GM21825 (cell line): ENCODE measurements at regions not wholly inside any gene's neighbourhood (a gene's known extent, or its start where the extent isn't known, plus 50 kb on each side); places are given as distances from the start of the nearest gene placed in this dataset.
"Not testable (repeated sequence)": the region's sequence is repeated elsewhere in the genome, so short reads cannot be mapped to it uniquely, and the experiment has no call there.

Experiments used
- ATAC-seq: cut with Tn5 transposase; IDR thresholded peaks from one replicate; pipeline ENCODE4 v1.9.1; 2021; ENCODE audit warnings: mild to moderate bottlenecking, moderate library complexity; ENCODE audit not compliant: unreplicated experiment

DNA sequence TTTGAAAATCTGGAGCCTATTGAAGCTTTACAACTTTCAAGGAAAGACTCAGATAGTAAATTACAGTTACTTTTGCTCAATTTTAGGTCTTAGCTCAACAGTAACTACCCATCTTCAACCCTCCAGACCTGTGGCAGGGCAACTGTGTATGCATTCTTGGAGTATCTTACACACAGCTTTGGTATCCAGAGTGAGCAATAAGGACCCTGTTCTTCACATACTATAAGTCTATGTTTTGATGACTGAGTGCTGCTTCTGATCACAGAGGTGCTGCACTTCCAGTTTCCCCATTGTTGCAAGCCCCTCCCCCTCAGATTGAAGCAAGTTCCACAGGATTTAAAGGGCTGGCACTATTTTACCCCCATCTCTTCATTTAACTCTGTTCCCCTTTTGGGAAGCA, 737.4 kb upstream of the GRAMD2B start:
- ATAC-seq = no peak

DNA sequence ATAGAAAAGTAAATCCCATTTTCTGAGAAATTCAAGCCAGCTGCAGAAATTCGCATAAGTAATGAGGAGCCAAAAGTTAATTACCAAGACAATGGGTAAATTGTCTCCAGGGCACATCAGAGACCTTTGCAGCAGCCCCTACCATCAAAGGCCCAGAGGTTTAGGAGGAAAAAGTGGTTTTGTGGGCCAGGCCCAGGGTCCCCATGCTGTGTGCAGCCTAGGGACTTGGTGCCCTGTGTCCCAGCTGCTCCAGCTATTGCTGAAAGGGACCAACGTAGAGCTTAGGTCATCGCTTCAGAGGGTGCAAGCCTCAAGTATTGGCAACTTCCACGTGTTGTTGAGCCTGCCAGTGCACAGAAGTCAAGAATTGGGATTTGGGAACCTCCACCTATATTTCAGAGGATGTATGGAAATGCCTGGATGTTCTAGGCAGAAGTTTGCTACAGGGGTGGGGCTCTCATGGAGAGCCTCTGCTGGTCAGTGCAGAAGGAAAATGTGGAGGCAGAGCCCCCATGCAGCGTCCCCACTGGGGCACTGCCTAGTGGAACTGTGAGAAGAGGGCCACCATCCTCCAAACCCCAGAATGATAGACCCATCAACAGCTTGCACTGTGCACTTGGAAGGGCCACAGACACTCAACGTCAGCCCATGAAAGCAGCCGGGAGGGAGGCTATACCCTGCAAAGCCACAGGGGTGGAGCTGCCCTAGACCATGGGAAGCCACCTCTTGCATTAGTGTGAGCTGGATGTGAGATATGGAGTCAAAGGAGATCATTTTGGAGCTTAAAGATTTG, 731.3 kb upstream of the GRAMD2B start:
- ATAC-seq = not testable (repeated sequence)

DNA sequence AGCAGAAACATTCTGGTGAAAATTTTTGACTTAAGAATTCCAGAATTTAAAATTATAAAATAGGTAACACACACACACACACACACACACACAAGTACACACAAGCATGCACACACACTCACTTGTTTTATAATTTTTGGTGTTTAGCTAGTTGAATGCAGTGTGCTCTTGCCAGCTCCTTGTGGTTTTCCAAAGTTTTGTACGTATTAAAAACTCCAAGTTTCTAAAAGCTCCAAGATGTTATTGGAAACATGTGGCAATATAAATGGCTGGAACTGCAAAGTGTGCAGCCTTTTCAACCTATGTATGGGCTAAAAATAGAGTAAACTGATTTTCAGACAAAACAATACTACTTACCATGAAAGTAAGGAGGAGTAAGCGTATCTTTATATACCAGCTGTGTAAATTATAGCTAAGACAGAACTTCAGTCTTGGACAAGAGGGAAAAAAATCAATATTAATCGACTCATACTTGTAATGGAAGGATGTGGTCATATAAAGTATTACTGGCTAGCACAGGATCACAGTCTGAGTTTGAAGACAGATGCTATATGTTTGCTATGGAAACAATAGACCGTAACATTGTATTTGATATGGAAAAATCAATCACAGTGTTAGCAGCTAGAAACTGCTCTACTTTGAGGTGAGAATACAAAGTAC, 727.1 kb upstream of the GRAMD2B start:
- no peak for ATAC-seq

- ATAC-seq = no peak
Measured at GRCh38 chr5:125696762-125697161, 726.4 kb upstream of the GRAMD2B start.

DNA sequence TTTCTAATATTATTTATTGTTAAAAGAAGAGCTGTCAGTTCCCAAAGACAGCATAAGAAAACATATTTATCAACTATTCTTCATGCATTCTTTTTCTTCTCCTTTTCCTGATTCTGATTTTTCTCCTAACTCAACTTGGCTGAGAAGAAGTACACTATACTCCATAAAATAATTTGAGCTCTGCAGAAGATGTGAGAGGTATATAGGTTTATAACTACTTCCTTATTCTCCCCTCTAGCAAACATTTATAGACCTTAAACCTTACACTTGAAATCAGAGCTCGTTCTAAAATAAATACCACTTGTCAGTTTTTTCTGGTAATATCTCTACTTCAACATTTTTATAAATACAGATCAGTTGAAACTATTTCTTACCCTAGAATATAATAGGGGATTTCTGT, 724.8 kb upstream of the GRAMD2B start:
- ATAC-seq = no peak

DNA sequence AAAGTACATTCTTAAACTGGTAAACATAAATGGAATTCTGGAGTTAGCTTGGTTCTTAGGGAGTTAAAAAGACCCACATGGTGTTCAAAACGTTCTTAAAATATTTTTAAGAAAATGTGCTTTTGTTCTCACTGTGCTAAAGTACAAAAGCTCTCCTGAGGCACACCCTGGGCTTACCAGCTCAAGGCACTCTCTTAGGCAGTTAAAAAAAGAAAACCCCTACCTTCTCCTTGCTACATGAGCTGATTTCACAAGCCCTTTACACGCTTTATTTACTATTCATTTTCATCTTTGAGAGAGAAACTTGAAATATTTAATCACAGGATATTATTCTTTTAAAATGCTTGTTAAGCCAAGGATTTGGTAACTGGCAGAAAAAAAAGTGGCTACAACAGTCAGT, 723.3 kb upstream of the GRAMD2B start:
- no peak for ATAC-seq

DNA sequence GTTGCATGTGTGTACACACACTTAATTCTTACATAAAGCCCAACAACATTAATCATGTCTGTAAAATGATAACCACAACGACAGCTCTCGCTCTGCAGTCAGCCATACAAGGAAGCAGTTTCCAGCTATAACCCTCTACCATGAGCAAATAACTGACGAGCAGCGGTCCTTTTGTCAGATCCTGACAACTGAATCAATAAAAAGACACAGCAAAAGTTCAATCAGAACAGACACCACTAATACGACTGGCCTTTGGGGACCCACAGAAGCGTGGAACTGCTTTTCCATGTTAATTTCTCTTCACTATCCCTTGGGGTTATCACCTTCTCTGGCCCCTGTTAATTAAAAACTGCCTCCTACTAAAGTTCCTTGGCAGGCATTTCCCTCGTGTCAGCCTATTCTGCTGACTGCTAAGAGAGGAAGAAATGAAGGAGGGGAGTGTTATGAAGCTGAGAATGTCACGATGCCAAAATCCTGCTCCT, 722.8 kb upstream of the GRAMD2B start:
- no peak for ATAC-seq

DNA sequence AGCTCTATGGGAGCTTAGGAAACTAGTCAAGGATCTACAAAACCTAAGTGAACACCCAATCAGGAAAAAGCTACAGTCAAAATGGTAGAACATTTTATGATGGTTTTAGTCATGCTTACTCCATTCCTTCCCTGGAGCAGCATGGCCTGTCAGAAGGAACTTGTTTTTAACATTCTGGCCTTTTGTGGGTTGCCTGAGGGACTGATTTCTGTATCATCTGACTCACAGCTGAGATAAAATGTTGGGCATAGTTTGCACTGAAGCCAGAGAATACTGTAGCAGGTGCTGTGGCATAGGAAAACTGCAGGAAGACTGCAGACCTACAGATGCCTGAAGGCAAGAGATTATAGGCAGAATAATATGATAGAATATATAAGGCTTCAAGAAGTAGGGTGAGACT, 719.6 kb upstream of the GRAMD2B start:
- no peak for ATAC-seq

GRCh38 chr5:125704888-125705287, 718.3 kb upstream of the GRAMD2B start:
- no peak for ATAC-seq

GRCh38 chr5:125708583-125708982, 714.6 kb upstream of the GRAMD2B start:
- no peak for ATAC-seq

- ATAC-seq = no peak
Measured at GRCh38 chr5:125710745-125711144, 712.5 kb upstream of the GRAMD2B start.

DNA sequence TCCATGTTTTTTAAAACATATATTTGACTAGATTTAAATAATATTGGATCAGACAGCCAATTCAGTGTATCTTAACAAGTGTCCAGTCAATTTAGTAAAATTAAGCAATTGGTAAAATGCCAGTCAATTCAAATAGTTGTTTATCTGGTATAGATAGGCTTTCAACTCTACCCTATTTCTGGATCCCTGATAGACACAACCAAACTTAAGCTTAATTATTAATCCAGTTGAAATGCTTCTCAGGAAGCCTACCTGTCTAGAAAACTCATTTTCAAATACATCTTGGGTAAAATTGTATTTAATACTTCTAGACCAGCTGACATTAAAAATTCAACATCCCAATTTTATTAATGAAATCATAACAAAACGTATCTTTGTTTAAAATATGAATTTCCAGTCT, 710.8 kb upstream of the GRAMD2B start:
- ATAC-seq = no peak

DNA sequence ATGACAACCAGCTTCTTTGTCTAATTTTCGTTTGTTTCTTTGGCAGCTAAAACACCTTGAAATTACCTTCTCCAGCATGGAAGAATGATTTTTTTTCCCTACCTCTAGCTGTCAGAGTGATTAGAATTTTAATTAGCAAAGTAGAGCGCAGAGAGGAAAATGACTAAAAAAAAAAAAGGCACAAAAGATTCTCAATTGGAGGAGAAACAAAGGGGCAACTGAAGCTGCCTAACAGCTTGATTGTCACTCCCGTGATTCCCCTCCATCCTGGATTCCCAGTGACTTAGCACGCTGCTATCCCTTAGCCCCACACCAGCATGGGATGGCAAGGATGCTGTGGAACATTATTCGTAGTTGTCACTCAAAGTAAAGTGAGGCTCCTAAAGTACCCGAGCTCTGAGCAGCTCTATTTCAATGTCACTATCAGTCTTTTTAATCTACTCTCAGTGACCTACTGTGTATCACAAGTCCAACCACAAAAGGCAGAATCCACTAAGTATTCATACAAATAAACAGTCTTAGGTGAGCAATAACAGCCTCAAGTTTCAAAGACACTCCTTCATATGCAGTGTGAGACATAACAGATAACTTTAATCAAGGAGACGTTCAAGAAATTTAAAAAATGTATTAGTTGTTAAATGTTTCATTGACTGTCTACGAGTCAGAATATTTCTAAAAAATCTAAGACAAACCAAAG, 710.0 kb upstream of the GRAMD2B start:
- no peak for ATAC-seq

DNA sequence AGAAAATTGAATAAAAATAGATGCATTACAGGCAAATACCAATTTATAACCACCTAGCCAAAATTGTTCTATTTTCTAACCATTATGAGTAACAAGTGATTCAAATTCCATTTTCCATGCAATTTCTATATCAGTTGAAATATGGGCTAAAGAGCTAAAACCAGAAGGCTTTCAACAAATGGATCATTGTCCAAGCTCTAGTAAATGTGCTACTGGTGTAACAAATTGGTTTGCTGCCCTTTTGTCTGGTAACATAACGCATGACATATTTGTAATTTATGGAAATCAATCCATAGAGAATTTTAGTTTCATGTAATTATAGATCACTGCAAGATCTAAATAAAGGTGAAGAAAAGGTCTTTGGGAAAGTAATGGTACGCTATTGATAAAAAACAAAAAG, 708.0 kb upstream of the GRAMD2B start:
- ATAC-seq = no peak

GRCh38 chr5:125717209-125717608, 706.0 kb upstream of the GRAMD2B start:
- no peak for ATAC-seq

DNA sequence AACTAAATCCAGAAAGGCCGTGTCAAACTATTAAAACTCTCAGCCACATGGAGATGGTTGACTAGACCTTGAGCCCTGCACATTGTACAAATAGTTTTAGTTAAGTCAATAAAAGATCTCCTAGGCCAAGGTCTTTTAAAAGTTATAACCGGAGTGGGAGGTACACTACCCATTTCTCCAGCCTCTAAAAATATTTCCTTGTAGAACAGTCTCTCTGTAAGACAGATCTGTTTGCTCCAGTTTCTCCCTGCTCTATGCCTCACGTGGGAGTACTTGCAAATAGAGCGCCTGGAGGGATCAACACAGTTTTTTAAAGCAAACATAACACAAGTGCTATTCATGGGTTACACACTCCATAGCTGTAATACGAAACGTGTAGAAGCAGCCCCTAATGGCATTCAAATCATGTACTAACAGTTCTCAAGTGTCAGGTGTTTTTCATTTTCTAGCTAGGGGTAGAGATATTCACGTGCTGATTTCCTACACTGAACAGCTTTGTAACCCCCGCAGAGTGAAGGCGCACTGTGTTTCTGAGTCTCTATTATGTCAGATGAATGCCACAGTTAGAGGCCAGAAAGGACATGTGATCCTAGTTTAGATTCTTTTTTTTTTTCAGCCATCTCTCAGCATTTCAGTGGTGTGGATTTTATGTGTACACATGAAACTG, 703.4 kb upstream of the GRAMD2B start:
- ATAC-seq = no peak

GRCh38 chr5:125720348-125720685, 702.9 kb upstream of the GRAMD2B start:
- ATAC-seq = no peak

DNA sequence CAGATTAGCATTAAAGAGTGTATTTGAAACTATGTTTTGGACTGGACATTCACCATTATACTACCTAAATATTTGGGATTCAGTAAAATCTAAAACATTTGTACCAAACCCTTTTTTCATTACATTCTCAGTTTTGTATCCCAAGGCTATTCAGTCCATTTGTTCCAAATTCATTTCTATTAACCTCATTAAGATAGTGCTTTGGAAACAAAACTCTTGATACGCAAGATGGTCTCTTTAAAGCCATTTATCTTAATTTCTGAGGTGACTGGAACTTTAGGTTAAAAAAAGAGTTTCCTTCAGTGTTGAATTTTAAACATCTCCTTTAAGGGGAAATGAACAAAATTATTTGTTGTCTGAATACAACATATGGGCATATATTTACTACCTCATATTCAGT, 702.5 kb upstream of the GRAMD2B start:
- no peak for ATAC-seq

- ATAC-seq = no peak
Measured at GRCh38 chr5:125722550-125722949, 700.7 kb upstream of the GRAMD2B start.

DNA sequence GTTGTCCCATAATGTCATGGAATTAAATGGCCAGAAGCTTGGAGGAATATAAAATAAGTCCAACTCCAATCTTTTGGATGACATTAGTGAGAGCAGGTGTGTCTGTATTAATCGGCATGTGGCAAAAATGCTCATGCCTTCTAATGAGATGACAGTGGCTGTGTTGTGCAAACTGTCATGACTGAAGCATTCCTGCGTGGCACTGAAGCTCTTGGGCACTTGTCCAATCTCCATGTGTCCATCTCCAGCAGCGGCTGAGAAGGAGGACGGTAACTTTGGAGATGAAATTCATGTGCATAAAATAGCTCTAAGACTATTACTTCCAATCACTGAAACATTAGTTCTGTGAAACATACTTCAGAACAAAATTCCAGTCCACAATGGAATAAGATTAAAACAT, 697.5 kb upstream of the GRAMD2B start:
- no peak for ATAC-seq

DNA sequence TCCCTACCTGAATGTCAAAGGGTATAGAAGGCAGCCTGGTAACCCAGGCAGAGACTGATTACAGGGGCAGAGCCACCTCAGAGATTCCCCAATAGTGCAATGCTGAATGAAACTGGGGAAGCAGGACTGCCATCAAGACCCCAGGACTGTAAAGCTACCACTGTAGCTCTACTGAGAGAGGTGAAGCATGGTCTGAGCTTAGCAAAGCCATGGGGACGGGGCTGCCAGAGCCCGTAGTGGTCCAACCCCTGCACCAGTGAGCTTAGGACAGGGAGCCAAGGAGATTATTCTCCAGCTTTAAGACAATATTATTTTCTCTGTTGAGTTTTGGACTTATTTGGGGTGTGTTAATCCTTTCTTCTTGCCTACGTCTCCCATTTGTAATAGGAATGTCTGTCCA, 679.3 kb upstream of the GRAMD2B start:
- no peak for ATAC-seq
